ENCODE measurements at regions not wholly inside any gene's neighbourhood (a gene's known extent, or its start where the extent isn't known, plus 50 kb on each side); places are given as distances from the start of the nearest gene placed in this dataset.

- H3K36me3 ChIP-seq: no peaks in the 10 kb centered on the region
- H3K9ac ChIP-seq: no peak overlapping the region
- no peaks in the 10 kb centered on the region for H4K20me1 ChIP-seq
- no peak overlapping the region for H3K4me2 ChIP-seq
- TF ChIP-seq Cebpa-rat (IDR thresholded peaks at IDR 0.05): no peak
- H3K4me3 ChIP-seq: no peak overlapping the region
- H3K27me3 ChIP-seq: no peaks in the 10 kb centered on the region
- H3K27ac ChIP-seq: no peak overlapping the region
- no peaks in the 10 kb centered on the region for H3K9me3 ChIP-seq
- no peaks in the 10 kb centered on the region for H3K4me1 ChIP-seq
Observed at GRCh38 chr2:121125350-121125749, 159.7 kb downstream of the TFCP2L1 start.

- Histone ChIP-seq H3K4me1 (peaks cover 9% of the 10 kb centered on the region), H3K4me2 (no peak overlapping the region), H3K36me3 (no peaks in the 10 kb centered on the region), H3K27ac (no peak overlapping the region), H3K4me3 (no peak overlapping the region), H4K20me1 (no peaks in the 10 kb centered on the region), H3K9me3 (no peaks in the 10 kb centered on the region), H3K9ac (no peak overlapping the region), H3K27me3 (no peaks in the 10 kb centered on the region)
- TF ChIP-seq Cebpa-rat (IDR thresholded peaks at IDR 0.05): no peak
Observed at GRCh38 chr2:121128741-121129659, 156.0 kb downstream of the TFCP2L1 start.

GRCh38 chr2:121129692-121130091 lies 155.3 kb downstream of the TFCP2L1 start:
- H3K27ac ChIP-seq: no peak overlapping the region
- H3K9ac ChIP-seq: no peak overlapping the region
- H3K4me2 ChIP-seq: no peak overlapping the region
- peaks cover 9% of the 10 kb centered on the region for H3K4me1 ChIP-seq
- no peaks in the 10 kb centered on the region for H3K36me3 ChIP-seq
- H3K9me3 ChIP-seq: no peaks in the 10 kb centered on the region
- H4K20me1 ChIP-seq: no peaks in the 10 kb centered on the region
- H3K27me3 ChIP-seq: no peaks in the 10 kb centered on the region
- no peak overlapping the region for H3K4me3 ChIP-seq
- TF ChIP-seq Cebpa-rat (IDR thresholded peaks at IDR 0.05): no peak

GRCh38 chr2:121130301-121130850 lies 154.6 kb downstream of the TFCP2L1 start:
- Histone ChIP-seq H3K9me3 (no peaks in the 10 kb centered on the region), H3K36me3 (no peaks in the 10 kb centered on the region), H3K9ac (no peak overlapping the region), H3K4me2 (no peak overlapping the region), H3K4me3 (no peak overlapping the region), H3K27ac (no peak overlapping the region), H3K4me1 (peaks cover 9% of the 10 kb centered on the region), H4K20me1 (no peaks in the 10 kb centered on the region), H3K27me3 (no peaks in the 10 kb centered on the region)
- TF ChIP-seq Cebpa-rat (IDR thresholded peaks at IDR 0.05): no peak

GRCh38 chr2:121131375-121131774 lies 153.6 kb downstream of the TFCP2L1 start:
- Histone ChIP-seq H3K4me1 (peaks cover 9% of the 10 kb centered on the region), H3K4me2 (no peak overlapping the region), H3K9ac (no peak overlapping the region), H4K20me1 (no peaks in the 10 kb centered on the region), H3K9me3 (no peaks in the 10 kb centered on the region), H3K36me3 (no peaks in the 10 kb centered on the region), H3K4me3 (no peak overlapping the region), H3K27me3 (no peaks in the 10 kb centered on the region), H3K27ac (no peak overlapping the region)
- no peak for TF ChIP-seq Cebpa-rat (IDR thresholded peaks at IDR 0.05)

GRCh38 chr2:121132054-121132761 lies 152.8 kb downstream of the TFCP2L1 start:
- H3K9ac ChIP-seq: no peak overlapping the region
- H3K27me3 ChIP-seq: no peaks in the 10 kb centered on the region
- H3K27ac ChIP-seq: no peak overlapping the region
- no peak overlapping the region for H3K4me3 ChIP-seq
- peak overlapping the region; percentile 35 for H3K4me2 ChIP-seq
- H3K36me3 ChIP-seq: no peaks in the 10 kb centered on the region
- peaks cover 9% of the 10 kb centered on the region for H3K4me1 ChIP-seq
- no peaks in the 10 kb centered on the region for H3K9me3 ChIP-seq
- no peak for TF ChIP-seq Cebpa-rat (IDR thresholded peaks at IDR 0.05)
- H4K20me1 ChIP-seq: no peaks in the 10 kb centered on the region

- peaks cover 9% of the 10 kb centered on the region for H3K4me1 ChIP-seq
- H3K9me3 ChIP-seq: no peaks in the 10 kb centered on the region
- no peak overlapping the region for H3K9ac ChIP-seq
- H3K27me3 ChIP-seq: no peaks in the 10 kb centered on the region
- H3K36me3 ChIP-seq: no peaks in the 10 kb centered on the region
- 0 out of 2 replicates have a peak overlapping the region, but pooled peaks have one; percentile 14 for H3K27ac ChIP-seq
- H3K4me3 ChIP-seq: no peak overlapping the region
- H4K20me1 ChIP-seq: no peaks in the 10 kb centered on the region
- no peak for TF ChIP-seq Cebpa-rat (IDR thresholded peaks at IDR 0.05)
- peak overlapping the region; percentile 35 for H3K4me2 ChIP-seq
Observed at GRCh38 chr2:121132762-121133107, 152.3 kb downstream of the TFCP2L1 start.

GRCh38 chr2:121133551-121134319 lies 151.3 kb downstream of the TFCP2L1 start:
- H4K20me1 ChIP-seq: no peaks in the 10 kb centered on the region
- no peak overlapping the region for H3K4me3 ChIP-seq
- no peak overlapping the region for H3K9ac ChIP-seq
- no peaks in the 10 kb centered on the region for H3K9me3 ChIP-seq
- no peak overlapping the region for H3K27ac ChIP-seq
- no peaks in the 10 kb centered on the region for H3K36me3 ChIP-seq
- TF ChIP-seq Cebpa-rat (IDR thresholded peaks at IDR 0.05): no peak
- H3K4me2 ChIP-seq: no peak overlapping the region
- no peaks in the 10 kb centered on the region for H3K27me3 ChIP-seq
- peaks cover 9% of the 10 kb centered on the region for H3K4me1 ChIP-seq

GRCh38 chr2:121134728-121135127 lies 150.3 kb downstream of the TFCP2L1 start:
- no peak overlapping the region for H3K27ac ChIP-seq
- TF ChIP-seq Cebpa-rat (IDR thresholded peaks at IDR 0.05): no peak
- H3K4me1 ChIP-seq: peaks cover 9% of the 10 kb centered on the region
- no peaks in the 10 kb centered on the region for H4K20me1 ChIP-seq
- no peaks in the 10 kb centered on the region for H3K36me3 ChIP-seq
- H3K9me3 ChIP-seq: peaks cover 1% of the 10 kb centered on the region; the same call in 1 of the 2 replicates
- no peak overlapping the region for H3K4me2 ChIP-seq
- no peak overlapping the region for H3K9ac ChIP-seq
- H3K27me3 ChIP-seq: no peaks in the 10 kb centered on the region
- no peak overlapping the region for H3K4me3 ChIP-seq
